Epidermal melanocyte (primary cell): ENCODE measurements at regions not wholly inside any gene's neighbourhood (a gene's known extent, or its start where the extent isn't known, plus 50 kb on each side); places are given as distances from the start of the nearest gene placed in this dataset.
"Not testable (repeated sequence)": the region's sequence is repeated elsewhere in the genome, so short reads cannot be mapped to it uniquely, and the experiment has no call there.

Source experiments
- DNase-seq: peaks from one replicate; pipeline ENCODE4 v3.0.0; 2011; ENCODE audit warnings: low spot score; ENCODE audit not compliant: insufficient read length

DNA sequence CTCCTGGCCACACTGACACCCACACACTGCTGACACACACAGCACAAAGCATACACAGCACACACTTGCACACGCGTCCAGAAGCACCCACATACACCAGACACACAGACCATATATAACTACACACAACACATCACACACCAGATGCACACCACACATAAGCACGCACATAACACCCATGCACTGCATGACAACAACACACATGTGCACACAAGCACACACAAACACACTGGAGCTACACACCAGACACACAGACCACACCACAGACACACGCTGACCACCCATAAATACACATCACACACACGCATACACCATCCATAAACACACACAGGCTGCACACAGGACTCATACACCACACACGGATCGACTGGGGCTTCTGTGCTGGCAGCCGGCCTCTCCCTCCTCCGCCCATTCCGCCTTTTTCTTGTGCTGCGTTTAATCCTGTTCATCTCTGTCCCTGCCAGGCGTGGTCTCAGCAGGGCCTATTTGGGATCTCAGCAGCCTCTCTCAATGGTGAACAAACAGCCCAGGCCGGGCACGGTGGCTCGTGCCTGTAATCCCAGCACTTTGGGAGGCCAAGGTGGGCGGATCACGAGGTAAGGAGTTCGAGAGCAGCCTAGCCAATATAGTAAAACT lies 396.9 kb upstream of the MYT1L start:
- DNase-seq: no peak

DNA sequence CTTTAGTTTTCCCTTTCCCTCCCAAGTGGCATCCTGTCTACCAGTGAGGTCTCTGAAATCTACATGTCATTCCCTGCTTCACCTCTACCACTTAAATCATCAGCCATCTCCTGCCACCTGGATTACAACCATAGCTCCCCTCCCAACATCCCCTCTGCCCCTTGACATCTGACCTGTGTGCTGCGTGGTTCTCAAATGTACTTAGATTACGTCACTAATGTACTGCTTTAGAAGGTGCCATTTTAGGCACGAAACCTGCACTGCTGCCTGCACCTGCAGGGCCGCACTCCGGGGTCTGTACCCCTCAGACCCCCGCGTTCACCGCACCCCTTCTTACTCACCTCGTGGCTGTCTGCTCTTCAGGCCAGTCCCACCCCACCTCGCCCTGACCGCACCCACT lies 395.1 kb upstream of the MYT1L start:
- DNase-seq: no peak

DNA sequence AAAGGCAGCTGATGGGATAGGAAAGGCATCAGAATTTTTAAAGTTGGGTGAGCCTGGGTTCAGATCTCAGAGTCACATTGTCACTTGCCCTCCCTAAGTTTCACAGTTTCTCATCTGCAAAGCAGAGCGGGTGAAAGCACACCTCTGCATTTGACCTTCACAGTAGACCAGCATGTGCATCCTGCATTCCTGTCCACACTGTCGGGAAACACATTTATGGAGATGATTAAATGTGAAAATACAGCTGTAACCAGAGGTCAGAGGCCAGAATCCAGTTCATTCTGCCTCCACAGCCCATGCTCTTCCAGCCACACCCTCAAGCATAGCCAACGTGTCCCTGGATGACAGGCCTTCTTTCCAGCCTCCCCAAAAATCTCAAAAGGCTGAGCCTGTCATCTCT lies 392.0 kb upstream of the MYT1L start:
- DNase-seq: no peak

DNA sequence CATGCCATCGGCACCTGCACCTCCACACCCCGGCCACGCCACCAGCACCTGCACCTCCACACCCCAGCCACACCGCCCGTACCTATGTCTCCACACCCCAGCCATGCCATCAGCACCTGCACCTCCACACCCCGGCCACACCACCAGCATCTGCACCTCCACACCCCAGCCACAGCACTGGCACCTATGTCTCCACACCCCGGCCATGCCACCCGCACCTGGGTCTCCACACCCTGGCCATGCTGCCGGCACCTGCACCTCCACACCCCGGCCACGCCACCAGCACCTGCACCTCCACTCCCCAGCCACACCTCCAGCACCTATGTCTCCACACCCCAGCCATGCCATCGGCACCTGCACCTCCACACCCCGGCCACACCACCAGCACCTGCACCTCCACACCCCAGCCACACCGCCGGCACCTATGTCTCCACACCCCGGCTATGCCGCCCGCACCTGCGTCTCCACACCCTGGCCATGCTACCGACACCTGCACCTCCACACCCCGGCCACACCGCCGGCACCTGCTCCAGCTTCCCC lies 390.3 kb upstream of the MYT1L start:
- DNase-seq: no peak

DNA sequence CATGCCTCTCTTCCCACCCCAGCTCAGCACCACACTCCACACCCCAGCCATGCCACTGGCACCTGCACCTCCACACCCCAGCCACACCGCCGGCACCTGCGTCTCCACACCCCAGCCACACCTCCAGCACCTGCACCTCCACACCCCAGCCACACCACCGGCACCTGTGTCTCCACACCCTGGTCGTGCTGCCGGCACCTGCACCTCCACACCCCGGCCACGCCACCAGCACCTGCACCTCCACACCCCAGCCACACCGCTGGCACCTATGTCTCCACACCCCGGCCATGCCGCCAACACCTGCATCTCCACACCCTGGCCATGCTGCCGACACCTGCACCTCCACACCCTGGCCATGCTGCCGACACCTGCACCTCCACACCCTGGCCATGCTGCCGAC lies 389.7 kb upstream of the MYT1L start:
- DNase-seq: not testable (repeated sequence)

DNA sequence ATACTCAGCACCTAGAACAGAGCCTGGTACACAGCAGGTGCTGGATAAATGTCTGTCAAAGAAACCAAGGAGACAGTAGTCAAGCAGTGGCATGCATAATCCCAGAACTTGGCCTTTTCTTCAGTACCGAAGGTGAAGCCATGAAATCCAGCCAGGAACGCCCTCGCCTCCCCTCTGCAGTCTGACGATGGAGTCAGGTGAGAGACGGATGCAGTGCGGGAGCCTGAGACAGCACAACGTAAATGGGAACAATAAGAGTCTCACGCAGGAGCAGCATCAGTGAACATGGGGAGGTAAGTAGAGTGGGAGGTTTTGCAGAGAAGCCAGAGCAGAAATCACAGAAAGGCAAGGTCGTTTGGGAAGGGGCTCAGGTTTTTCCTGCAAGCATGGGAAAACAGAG lies 389.3 kb upstream of the MYT1L start:
- DNase-seq: no peak

DNA sequence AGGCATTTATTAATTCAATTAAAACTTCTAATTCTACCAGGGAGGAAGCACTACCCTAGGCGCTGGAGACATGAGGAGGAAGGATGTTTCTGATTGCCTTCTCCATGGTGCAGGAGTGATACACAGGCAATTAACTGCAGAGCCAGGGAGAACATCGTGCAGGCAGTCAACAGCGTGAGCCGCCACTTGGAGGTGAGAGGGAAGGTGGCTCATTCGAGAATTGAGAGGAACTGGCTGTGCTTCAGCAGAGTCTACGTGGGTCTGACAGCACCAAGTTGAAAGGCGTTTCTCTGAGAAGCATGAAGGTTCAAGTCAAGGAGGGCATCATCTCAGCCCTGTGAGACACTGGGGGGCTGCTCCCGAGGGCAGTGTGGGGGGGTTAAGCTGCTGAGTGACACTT lies 388.7 kb upstream of the MYT1L start:
- DNase-seq: no peak

DNA sequence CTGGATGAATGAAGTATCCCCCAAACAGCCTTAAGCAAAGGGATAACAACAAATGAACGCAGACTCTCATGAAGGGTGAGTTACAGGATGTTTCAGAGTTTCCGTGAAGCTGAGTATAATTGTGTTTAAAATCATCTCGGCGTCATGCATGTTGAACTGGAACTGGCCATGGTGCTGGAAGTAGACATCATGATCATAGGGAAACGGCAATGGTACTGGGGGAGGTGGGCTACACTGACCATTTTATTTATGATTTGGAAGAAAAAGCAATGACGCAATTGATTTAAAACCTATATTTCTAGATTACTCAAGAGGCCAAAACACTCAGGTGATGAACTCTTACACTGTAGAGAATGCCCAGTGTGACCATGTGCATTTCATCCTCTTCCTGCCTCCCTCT lies 387.9 kb upstream of the MYT1L start:
- no peak for DNase-seq

DNA sequence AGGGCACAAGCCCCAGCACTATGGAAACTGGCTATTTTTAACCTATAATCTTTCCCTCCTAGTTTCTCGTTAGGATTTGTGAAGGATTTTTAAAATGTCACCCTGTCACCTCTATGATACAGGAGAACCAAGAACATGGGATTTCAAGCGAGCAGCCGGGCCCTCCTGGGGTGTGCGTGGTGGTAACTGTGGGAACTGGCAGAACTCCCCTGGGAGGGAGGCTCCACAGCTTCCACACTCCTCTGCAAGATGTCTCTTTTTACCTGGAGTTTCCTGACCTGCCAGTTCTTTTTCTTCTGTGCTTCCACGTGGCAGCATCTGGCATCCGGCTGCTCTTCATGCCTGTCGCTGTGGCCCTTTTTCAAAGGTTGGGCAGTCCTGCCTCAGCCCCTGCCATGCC lies 386.3 kb upstream of the MYT1L start:
- no peak for DNase-seq

DNA sequence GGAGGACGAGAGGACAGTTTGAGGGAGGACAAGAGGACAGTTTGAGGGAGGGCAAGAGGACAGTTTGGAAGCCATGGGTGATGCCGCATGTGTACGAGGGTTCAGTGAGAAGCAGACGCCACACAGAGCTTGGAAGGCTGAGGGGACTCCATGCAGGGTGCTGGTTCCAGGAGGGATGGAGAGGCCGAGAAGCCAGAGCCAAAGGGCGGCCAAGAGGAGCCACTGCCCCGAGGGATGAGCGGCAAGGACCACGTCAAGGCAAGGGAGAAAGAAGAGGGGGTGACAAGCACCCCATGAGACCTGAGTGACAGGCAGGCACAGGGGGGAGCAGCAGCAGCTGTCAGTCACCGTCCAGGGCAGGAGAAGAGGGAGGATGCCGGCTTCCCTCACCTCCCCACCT lies 385.7 kb upstream of the MYT1L start:
- DNase-seq: no peak

DNA sequence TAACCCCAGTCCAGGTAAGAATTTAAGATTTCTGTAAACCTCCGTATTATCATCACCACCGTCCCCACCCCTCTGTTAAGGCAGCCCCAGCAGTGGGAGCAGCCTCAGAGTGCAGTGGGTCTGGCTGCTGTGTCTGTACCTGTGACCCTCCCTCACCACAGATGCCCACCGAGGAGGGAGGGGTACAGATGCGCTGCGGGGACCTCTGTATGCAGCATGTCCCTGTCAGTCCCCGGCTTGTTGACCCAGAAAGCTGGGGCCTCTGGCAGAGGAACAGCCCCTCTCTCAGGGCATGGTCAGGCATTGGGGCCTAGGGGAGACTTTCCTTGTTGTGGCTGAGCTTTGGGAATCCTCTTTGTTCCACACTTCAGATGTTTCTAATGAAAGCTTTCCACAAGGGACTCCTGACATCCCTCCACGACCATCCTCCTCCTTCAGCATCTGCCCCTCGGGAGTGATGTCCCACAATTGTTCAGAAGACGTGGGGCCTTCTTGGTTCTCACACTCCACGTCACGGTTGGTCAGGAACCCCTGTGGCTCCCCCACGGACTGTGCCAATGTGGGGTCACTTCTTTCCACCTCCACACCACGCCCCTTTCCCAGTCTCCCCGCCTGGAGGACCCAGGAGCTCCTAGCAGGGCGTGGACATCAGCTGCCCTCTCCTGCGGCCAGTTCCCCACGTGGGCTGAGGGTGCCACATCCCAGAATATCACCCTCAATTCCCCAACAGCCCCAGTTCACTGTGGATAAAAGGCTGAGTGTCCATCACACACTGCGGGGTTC lies 384.2 kb upstream of the MYT1L start:
- DNase-seq: no peak

DNA sequence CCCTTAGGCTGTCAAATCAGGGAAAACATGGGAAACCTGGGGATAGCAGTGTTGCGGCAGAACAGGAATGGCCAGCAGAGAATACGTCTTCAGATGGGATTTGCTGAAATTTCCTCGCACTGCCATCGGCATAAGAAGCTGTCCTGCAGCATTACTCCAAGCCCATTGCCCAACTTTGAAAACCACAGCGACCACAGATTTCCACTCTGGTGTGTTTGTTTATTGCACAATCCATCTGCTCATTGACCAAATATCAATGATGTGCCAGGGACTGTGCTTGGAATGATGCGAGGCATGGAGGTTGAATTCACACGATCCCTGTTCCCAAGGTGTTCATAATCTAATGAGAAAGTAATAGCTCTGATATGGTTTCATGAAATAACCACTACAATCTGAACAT lies 383.3 kb upstream of the MYT1L start:
- DNase-seq: no peak

DNA sequence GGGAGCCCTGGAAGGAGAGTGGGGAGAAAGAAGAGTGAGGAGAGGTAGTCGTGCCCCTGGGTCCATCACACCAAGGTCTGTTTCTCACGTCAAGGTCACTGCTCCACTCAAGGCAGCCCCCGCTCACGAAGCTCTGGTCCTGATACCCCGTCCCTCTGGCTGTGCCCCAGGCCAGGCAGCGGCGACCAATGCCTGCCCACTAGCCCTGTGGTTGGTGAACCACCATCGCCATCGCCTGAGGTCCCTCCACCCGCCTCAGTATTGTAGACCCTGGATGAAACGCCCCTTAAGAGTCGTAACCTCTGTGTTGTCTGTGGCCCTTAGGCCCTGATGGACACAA lies 378.3 kb upstream of the MYT1L start:
- no peak for DNase-seq

DNA sequence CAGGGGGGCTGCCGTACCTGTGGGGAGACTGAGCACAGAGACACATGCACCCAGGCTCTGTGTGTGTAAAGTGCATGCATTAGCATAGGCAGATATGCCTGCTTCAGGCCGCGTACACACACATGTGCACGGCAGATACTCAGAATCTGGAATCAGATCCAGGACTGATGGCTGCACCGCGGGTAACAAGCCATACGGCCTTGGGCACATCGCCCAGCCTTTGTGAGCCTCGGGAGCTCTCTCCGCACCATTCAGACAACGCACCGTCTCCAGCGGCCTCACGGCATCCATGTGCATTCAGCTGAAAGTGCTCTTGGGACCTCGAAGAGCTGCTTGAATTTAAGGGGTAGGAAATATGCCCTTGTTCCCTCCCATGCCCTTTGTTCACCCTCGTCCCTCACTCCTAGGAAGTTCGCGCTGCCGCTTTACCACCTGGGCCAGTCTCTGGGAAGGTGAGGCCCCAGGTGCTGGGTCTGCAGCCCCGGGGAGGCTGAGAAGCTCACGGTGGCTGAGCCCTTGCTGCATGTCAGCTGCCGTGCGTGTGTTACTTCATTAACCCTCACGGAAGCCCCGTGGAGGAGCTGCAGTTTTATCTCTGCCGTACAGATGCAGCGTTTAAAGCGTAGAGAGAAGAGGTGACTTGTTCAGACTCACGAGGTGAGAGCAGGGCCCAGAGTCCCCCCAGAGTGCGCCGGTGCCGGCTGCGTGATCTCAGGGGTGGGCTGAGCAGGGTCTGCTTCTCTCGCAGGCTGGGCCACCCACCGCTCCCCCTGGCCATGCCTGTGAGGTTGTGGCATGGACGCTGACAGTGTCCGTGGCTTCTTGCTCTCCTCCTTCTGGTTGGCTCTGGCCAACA lies 377.7 kb upstream of the MYT1L start:
- no peak for DNase-seq

DNA sequence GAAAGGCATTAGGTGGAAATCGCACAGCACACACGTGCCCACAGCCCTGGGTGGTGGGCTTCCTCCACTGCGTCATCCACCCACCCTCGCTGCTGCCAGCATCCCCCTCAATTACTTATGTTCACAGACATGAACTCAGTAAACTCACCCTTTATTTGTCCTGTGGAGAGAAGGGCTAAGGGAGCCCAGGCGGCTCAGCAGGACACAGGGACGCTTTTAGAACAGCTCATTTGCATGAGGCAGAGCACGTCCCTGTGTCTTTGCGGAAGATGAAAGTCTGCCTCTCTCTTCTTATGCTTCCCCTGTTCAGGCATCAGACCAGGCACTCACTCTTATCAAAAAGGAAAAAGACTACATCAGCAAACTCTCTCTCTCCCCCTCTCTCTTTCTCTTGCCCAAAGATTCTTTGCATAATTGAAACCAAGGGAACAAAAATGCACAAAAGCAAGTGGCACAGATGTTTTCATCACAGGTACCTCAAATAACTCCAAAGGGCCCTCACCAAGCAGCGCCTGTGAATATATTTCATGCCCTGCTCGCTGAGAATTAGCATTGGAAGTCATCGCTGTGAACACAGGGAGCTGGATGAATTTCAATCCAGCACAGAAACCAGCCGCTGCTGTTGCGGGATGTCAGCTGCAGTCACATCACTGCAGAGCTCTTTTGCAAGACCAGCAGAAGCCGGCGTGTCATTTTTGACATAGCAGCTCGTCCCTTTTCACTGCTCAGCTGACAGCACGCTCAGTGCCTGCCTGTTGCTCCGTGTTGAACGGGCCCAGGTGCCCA lies 376.3 kb upstream of the MYT1L start:
- no peak for DNase-seq

DNA sequence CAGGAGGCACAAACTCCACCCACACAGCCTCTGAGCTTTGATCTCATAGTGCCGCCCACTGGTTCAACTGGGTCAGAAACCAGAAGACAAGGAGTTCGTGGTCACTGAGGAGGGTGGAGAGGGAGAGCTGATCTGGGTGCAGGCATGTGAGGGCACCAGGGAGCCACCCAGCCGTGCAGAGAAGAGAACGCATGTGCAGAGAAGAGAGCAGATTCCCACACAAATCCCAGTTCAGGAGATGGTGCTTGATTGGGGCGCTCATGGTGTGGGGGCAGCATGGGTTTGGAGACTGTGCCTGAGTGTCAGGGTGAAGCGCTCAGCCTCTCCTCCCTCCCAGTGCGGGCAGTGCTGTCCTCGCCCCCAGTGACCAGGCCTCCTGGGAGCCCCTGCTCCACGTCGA lies 375.2 kb upstream of the MYT1L start:
- no peak for DNase-seq

DNA sequence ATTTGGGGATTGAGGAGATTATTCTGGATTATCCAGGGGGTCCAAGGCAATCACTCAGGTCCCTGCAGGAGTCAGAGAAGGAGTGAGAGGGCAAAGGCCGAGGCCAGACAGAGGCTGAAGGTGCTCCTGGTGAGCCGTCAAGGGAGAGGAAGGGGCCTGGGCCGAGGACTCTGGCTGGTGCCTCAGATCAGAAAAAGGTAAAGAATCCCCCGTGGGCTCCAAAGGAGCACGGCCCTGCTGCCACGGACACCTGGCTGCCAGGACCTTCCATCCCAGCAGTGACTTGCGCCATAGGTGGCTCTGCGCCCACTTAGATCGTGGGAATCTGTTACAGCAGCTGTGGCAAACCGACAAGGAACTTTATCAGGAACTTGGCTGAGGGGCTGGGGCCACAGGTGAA lies 374.8 kb upstream of the MYT1L start:
- no peak for DNase-seq

DNA sequence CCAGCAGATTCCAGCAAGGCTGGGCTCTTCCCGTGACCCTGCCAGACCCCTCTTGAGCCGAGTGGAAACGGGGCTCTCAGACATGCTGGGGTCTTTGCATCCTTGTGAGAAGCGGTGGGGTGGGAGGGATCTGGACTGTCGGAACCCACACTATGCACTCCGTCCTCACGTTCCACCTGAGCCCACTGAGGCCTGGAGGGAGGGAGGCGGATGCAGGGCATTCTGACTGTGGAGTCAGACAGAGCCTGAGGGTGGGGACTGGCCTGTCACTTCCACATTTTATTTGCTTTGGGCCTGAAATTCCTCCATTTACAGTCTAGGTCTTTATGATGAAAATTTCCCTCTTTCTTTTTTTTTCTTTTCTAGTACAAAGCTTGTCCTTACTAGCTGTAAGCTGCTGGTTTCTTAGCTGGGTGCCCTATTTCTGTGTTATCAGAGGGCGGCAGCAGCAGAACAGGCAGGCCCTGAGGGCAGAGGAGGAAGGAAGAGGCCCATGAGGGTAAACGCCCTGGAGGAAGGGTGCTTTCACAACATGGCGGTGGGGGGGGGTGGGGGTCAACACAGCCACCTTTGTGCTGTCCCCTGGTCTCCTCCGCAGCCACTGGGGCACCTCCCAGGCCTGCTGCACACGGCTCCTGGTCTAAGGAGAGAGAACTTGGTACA lies 373.5 kb upstream of the MYT1L start:
- DNase-seq: no peak

DNA sequence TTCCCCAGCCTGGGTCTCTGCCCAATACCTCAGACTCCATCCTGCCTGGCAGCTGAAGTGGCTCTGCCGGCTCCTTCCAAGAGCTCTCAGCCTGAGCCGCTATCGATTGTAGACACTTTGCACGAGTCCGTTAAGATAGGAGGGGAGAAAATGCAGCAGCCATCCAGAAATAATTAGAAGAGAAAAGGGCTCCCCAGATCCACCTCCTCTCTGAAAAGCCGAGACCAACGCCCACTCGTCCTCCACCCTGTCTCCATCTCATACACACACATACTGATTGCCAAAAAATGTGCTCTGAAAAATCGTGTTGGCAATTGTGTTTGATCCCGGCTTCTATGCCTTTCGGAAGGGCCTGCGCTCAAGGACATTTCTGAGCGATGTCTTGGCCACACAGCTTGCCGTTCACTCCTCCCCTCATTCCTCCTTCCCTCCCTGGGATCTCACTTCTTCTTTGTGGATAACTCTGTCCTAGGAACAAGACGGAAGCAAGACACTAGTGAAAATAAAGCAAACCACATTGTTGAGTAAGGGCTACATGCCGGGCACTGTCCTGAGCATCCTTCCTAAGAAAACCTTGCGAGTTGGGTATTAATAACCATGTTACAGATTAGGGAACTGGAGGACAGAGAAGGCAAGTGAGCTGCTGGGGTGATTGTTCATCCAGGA lies 372.8 kb upstream of the MYT1L start:
- no peak for DNase-seq

DNA sequence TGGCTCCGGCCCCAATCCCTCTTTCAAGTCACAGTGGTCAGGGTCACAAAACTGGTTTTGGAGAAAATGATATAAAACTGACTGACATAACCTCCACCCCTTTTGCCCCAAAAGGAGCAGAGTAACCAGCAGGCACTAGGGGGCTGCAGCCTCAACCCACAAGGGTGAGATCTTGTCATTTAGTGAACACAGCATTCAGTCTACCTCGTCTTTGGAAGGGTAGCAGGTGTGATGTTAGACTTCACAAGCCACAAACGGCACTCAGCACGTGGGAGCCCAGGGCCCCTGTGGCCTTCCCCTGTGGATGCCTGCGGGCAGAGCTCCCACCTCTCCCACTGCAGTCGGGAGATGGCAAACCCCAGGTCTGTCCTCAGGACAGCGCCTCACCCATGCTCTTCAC lies 372.1 kb upstream of the MYT1L start:
- no peak for DNase-seq
